ENCODE measurements at regions not wholly inside any gene's neighbourhood (a gene's known extent, or its start where the extent isn't known, plus 50 kb on each side); places are given as distances from the start of the nearest gene placed in this dataset.

GRCh38 chr18:34283506-34283905 is 58.8 kb upstream of the NOL4 start:
- H3K36me3 Mint-ChIP-seq (ENCODE audit: insufficient read depth, unreplicated experiment) = no peaks in the 10 kb centered on the region
- no peak for TF ChIP-seq CTCF (IDR thresholded peaks at IDR 0.05; ENCODE audit: unreplicated experiment)
- intact Hi-C loops (cut with micrococcal nuclease) = no loop called here
- no peak overlapping the region for H3K4me3 Mint-ChIP-seq (ENCODE audit: unreplicated experiment)
- H3K4me1 Mint-ChIP-seq (ENCODE audit: insufficient read depth, unreplicated experiment) = no peaks in the 10 kb centered on the region
- CTCF ChIA-PET = no interaction called here
- no peak for DNase-seq (ENCODE audit: unreplicated experiment)
- no peak overlapping the region for H3K27ac Mint-ChIP-seq (ENCODE audit: low read depth, unreplicated experiment)
- H3K27me3 Mint-ChIP-seq (ENCODE audit: insufficient read depth, unreplicated experiment) = no peaks in the 10 kb centered on the region
- POLR2A ChIA-PET = no interaction called here
- H3K9me3 Mint-ChIP-seq (ENCODE audit: unreplicated experiment) = peaks cover 30% of the 10 kb centered on the region
- BruUV-seq (replicated peaks) = no TSS peak

- no peak overlapping the region for H3K4me3 Mint-ChIP-seq (ENCODE audit: unreplicated experiment)
- POLR2A ChIA-PET = no interaction called here
- BruUV-seq (replicated peaks) = no TSS peak
- no peaks in the 10 kb centered on the region for H3K4me1 Mint-ChIP-seq (ENCODE audit: insufficient read depth, unreplicated experiment)
- CTCF ChIA-PET = interaction anchor here (0.6 kb wide), 1 partner anchor 253 kb away, joined by 5 read pairs; no protein-coding TSS in a partner anchor
- no peak for TF ChIP-seq CTCF (IDR thresholded peaks at IDR 0.05; ENCODE audit: unreplicated experiment)
- H3K27me3 Mint-ChIP-seq (ENCODE audit: insufficient read depth, unreplicated experiment) = no peaks in the 10 kb centered on the region
- intact Hi-C loops (cut with micrococcal nuclease) = no loop called here
- H3K36me3 Mint-ChIP-seq (ENCODE audit: insufficient read depth, unreplicated experiment) = no peaks in the 10 kb centered on the region
- no peak for DNase-seq (ENCODE audit: unreplicated experiment)
- peaks cover 41% of the 10 kb centered on the region for H3K9me3 Mint-ChIP-seq (ENCODE audit: unreplicated experiment)
- no peak overlapping the region for H3K27ac Mint-ChIP-seq (ENCODE audit: low read depth, unreplicated experiment)
Measured at GRCh38 chr18:34287825-34288224, 63.1 kb upstream of the NOL4 start.

- TF ChIP-seq CTCF (IDR thresholded peaks at IDR 0.05; ENCODE audit: unreplicated experiment) = no peak
Measured at GRCh38 chr18:34292594-34292993, 67.9 kb upstream of the NOL4 start.

GRCh38 chr18:34297287-34297686 is 72.6 kb upstream of the NOL4 start:
- ChIA-PET POLR2A (no interaction called here), CTCF (interaction anchor here (0.5 kb wide), 1 partner anchor 25 kb away, joined by 3 read pairs; no protein-coding TSS in a partner anchor)
- TF ChIP-seq CTCF (IDR thresholded peaks at IDR 0.05; ENCODE audit: unreplicated experiment) = no peak
- no peaks in the 10 kb centered on the region for H3K4me1 Mint-ChIP-seq (ENCODE audit: insufficient read depth, unreplicated experiment)
- no peak for DNase-seq (ENCODE audit: unreplicated experiment)
- no peak overlapping the region for H3K27ac Mint-ChIP-seq (ENCODE audit: low read depth, unreplicated experiment)
- no peak overlapping the region for H3K4me3 Mint-ChIP-seq (ENCODE audit: unreplicated experiment)
- intact Hi-C loops (cut with micrococcal nuclease) = no loop called here
- H3K9me3 Mint-ChIP-seq (ENCODE audit: unreplicated experiment) = peaks cover 21% of the 10 kb centered on the region
- H3K36me3 Mint-ChIP-seq (ENCODE audit: insufficient read depth, unreplicated experiment) = no peaks in the 10 kb centered on the region
- no peaks in the 10 kb centered on the region for H3K27me3 Mint-ChIP-seq (ENCODE audit: insufficient read depth, unreplicated experiment)
- BruUV-seq (replicated peaks) = no TSS peak

More at GRCh38 chr18:34292594-34292993, 67.9 kb upstream of the NOL4 start:
- no peak for DNase-seq (ENCODE audit: unreplicated experiment)
- Mint-ChIP-seq H3K27me3 (ENCODE audit: insufficient read depth, unreplicated experiment) (no peaks in the 10 kb centered on the region), H3K4me1 (ENCODE audit: insufficient read depth, unreplicated experiment) (no peaks in the 10 kb centered on the region), H3K36me3 (ENCODE audit: insufficient read depth, unreplicated experiment) (no peaks in the 10 kb centered on the region), H3K9me3 (ENCODE audit: unreplicated experiment) (peaks cover 41% of the 10 kb centered on the region), H3K27ac (ENCODE audit: low read depth, unreplicated experiment) (no peak overlapping the region), H3K4me3 (ENCODE audit: unreplicated experiment) (no peak overlapping the region)
- intact Hi-C loops (cut with micrococcal nuclease) = no loop called here
- CTCF ChIA-PET = no interaction called here
- no TSS peak for BruUV-seq (replicated peaks)
- POLR2A ChIA-PET = no interaction called here
